GM18505 (cell line): ENCODE measurements at regions not wholly inside any gene's neighbourhood (a gene's known extent, or its start where the extent isn't known, plus 50 kb on each side); places are given as distances from the start of the nearest gene placed in this dataset.

Source experiments
- ATAC-seq: cut with Tn5 transposase; IDR thresholded peaks from one replicate; pipeline ENCODE4 v1.9.1; 2021; ENCODE audit not compliant: unreplicated experiment
- POLR2A ChIP-seq: IDR thresholded peaks from 4 replicates; pipeline ENCODE4 v1.6.1; 2011; ENCODE audit warnings: borderline replicate concordance; ENCODE audit not compliant: insufficient read depth, insufficient read length; ENCODE audit errors: extremely low read depth

GRCh38 chr15:47603026-47603425 is 114.3 kb upstream of the SEMA6D start:
- no peak for TF ChIP-seq POLR2A
- ATAC-seq, result no peak

DNA sequence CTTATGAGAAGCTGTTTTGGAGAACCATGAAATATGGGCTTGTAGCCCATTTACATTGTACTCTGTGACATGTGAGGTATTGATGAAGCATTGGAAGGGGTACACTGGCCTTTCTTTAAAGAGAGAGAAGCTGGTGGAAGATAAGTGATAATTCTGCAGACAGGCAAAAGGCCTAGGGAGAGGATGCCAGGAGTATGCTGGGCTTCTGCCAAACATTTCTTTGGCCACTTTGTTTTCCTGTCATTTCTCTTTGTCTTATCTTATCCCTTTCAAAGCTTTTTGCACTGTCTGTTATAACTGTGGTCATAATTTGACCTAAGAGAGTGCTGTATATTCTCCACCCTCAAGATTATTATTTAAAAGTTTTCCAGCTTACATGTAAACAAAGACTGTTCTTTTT is 109.6 kb upstream of the SEMA6D start:
- no peak for ATAC-seq
- no peak for TF ChIP-seq POLR2A

GRCh38 chr15:47609693-47610092 is 107.6 kb upstream of the SEMA6D start:
- no peak for ATAC-seq
- TF ChIP-seq POLR2A, result no peak

- ATAC-seq, result no peak
Measured at GRCh38 chr15:47610736-47611135, 106.6 kb upstream of the SEMA6D start.

DNA sequence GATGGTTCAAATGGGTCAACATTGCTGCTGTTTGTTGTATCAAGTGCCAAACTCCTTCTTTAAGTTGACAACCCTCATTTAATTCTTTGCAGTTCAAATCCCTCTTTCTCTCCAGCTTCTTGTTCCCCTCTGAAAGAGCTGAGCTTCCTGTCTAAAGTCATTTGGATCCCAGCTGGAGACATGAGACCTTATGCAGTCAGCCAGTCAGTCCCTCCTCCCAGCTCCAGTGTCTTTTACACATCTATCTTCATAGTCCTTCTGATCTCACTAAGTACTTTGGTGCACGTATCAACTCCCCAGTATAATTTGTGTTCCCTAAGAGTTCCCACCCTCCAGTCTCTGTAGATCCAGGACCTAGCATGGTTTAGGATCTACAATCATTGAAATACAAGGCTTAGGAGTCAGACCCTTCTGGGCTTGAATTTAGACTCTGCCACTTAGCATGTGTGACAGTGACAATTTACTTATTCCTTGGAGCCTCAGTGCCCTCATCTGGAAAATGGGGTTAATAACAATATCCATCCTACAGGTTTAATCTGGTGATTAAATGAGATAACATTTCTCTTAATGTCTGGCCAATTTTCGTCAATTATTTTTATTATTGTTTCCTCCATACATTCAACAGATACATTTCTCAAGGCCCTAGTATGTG is 102.8 kb upstream of the SEMA6D start:
- ATAC-seq, result no peak
- TF ChIP-seq POLR2A, result no peak

More at GRCh38 chr15:47610736-47611135, 106.6 kb upstream of the SEMA6D start:
- TF ChIP-seq POLR2A, result no peak

- no peak for ATAC-seq
- TF ChIP-seq POLR2A, result no peak
Measured at GRCh38 chr15:47616876-47617275, 100.4 kb upstream of the SEMA6D start.

DNA sequence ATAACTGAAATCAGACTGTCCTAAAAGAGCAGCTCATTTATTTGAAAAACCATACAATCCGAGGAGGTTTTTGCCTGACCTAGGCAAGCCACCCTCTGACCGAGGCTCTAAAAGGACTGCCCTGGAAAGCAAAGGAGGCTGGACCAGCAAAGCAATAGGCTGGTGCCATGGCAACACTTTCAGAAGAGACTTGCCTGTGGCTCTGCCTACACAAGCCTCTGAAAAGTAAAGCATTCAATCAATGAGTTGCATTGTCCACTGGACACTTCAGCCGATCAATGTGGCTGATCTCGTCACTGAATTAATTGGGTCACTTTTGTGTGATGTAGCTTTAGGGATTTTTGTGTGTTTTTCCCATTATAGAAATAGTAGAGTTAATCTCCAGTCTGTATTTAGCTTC is 99.1 kb upstream of the SEMA6D start:
- no peak for ATAC-seq
- no peak for TF ChIP-seq POLR2A

- TF ChIP-seq POLR2A, result no peak
- no peak for ATAC-seq
Measured at GRCh38 chr15:47620960-47621681, 96.2 kb upstream of the SEMA6D start.

DNA sequence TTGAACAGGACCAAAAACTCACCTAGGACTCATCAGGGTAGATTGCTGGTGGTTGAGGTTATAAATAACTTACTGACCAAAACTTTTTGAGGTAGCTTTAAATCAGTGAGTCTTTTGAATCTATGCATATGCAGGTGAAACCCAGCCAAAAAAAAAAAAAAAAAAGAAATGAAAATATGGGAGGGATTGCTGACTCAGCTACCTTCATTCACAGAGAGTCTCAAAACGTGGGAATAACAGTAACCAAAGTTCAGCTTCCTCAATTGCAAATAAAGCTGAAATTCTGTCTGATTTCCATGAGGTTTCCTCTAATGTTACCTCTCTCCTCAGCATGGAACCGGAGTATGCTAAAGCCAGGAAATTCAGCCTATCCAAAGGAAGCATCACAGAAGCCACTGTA is 95.2 kb upstream of the SEMA6D start:
- no peak for ATAC-seq
- TF ChIP-seq POLR2A, result no peak

- no peak for TF ChIP-seq POLR2A
- no peak for ATAC-seq
Measured at GRCh38 chr15:47624503-47624902, 92.8 kb upstream of the SEMA6D start.

DNA sequence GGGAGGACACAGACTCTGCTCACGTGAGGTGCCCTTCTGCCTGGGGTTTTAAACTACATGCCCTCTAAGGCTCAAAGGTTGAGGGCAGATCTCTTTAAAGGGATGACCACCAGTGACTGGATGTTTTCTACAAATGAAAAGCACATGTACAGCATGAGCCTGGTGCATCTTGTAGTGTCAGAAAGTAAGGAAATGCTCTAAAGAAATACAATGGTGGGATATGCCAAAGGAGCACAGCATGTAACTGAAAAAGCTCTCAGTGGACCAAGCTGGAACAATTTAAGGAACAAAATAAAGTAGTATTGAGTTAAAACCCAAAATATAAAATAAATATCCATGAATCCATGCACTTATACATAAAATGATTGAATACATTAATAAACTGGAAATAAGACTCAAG is 78.3 kb upstream of the SEMA6D start:
- no peak for ATAC-seq
- TF ChIP-seq POLR2A, result no peak

DNA sequence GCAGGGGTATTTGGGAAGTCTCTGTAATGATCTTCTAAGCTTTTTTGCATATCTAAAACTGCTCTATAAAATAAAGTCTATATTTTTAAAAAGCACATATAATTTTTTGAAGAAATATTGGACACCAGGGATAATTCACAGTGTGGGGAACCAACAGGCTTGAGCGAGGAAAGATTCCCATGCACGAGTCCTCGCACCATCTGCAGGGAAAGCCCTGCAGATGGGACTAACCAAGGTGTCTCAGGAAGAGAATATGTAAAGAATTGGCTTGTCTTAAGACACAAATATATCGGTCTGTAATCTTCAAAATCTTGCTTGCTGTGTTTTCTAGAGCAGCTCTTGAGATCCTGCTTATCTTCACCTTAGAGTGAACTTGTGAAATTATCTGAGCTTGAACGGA is 77.2 kb upstream of the SEMA6D start:
- TF ChIP-seq POLR2A, result no peak
- no peak for ATAC-seq

- ATAC-seq, result no peak
- TF ChIP-seq POLR2A, result no peak
Measured at GRCh38 chr15:47640901-47641300, 76.4 kb upstream of the SEMA6D start.

- TF ChIP-seq POLR2A, result no peak
- ATAC-seq, result no peak
Measured at GRCh38 chr15:47644722-47645121, 72.6 kb upstream of the SEMA6D start.

DNA sequence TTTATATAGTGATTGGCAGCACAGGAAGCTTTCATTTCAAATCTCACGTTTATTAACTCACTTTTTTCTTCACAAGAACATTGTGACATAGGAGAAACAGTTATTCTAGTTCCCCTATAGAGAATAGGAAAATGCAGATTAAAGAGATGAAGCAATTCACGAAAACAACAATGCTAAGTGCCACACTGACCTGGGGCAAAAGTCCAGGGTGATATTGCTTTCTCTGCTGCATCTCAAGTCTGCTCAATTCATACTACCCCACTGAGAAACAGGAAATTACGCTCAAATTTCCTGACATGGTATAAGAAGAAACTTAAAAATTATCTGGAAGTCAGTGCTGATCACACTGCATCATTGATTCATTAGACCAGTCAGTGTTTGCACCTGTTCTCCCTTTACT is 66.7 kb upstream of the SEMA6D start:
- TF ChIP-seq POLR2A, result no peak
- ATAC-seq, result no peak

DNA sequence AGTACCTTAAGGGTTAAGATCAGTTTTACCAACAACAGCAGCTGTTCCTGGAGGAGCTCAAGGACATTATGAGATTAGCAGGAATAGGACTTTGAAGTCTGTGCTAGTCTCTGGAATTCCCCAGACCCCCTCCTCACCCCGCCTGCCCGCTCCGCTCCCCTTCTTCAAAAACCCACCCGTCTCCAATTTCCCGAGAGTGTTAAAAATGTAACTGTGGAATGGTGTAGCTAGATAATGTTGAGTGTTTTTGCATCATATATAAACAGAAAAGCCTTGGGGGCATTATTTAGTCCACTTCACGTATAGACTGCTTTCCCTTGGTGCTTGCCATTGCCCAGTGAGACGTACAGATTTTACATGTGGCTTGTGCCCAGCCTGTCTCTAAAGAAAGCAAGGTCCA is 65.0 kb upstream of the SEMA6D start:
- no peak for TF ChIP-seq POLR2A
- no peak for ATAC-seq

DNA sequence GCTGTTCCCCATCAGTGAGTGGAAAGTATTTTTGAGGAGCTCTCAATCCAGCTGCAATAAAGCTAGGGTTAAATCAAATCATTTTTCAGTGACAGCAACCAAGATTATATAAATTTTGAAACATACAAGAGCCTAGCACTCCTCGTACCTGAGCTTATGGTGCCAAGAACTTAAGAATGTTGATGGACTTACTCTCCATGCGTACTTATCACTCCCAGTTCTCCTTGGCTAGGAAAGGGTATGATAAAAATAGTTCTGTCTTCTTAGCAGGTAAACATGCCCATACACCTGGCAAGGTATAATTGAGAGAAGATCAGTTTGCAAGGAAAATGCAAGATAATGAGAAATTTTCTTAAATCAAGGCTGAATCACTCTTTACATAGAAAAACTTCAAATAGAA is 64.5 kb upstream of the SEMA6D start:
- no peak for TF ChIP-seq POLR2A
- no peak for ATAC-seq
